ENCODE measurements at regions not wholly inside any gene's neighbourhood (a gene's known extent, or its start where the extent isn't known, plus 50 kb on each side); places are given as distances from the start of the nearest gene placed in this dataset.
"Not testable (repeated sequence)": the region's sequence is repeated elsewhere in the genome, so short reads cannot be mapped to it uniquely, and the experiment has no call there.

DNA sequence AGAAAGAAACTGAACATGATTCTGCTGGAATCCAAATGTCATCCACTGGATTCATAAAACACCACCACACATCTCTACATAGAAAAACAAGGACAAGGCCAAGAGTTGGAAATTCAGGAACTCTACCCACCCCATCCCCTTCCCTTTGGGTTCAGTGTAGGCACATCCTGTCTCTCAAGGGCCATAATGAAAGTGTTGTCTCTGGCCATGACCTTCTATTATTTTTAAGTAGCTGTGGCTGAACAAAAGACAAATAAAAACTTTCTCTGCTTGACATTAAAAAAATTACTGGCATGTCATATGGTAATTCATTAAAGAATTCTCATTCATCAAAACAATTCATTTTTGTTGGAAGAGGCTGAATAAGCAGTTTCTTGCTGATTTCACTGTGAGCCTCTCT, 54.9 kb upstream of the ZBTB18 start:
- no peak for DNase-seq (ENCODE audit: low read depth in 2 of 2)

DNA sequence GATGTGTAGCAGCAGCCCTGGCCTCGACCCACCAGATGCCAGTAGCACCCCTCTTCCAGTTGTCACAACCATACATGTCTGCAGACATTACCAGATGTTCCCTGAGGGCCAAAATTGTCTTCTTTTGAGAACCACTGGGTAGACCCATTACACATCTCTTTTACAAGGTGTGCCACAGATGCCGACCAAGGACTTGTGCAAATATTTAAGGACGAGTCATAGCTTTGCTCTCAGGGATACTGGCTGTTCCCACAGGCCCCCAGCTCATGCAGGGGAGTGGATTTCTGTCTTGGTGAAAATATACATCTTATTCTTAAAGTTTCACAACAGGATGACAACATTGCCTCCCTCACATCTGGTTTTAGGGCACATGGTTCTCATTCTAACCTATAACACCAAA, 59.4 kb upstream of the ZBTB18 start:
- DNase-seq (ENCODE audit: low read depth in 2 of 2): no peak

DNA sequence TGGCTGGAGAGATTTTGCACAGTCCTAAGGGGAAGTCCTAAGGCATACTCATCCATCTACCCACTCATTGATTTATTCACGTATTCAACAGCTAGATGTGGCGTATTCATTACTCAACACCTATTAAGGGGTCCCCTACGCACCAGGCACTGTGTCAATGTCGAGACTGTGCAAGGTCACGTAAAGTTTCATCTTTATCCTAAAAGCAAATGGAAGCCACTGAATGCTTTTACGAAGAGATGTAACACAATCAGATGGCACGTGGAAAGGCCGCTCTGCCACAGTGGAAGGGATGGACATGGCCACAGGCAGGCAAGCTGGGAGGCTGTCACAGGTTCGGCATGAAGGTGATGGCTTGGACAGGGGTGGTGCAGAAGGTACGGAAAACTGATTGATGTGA, 66.3 kb upstream of the ZBTB18 start:
- no peak for DNase-seq (ENCODE audit: low read depth in 2 of 2)

DNA sequence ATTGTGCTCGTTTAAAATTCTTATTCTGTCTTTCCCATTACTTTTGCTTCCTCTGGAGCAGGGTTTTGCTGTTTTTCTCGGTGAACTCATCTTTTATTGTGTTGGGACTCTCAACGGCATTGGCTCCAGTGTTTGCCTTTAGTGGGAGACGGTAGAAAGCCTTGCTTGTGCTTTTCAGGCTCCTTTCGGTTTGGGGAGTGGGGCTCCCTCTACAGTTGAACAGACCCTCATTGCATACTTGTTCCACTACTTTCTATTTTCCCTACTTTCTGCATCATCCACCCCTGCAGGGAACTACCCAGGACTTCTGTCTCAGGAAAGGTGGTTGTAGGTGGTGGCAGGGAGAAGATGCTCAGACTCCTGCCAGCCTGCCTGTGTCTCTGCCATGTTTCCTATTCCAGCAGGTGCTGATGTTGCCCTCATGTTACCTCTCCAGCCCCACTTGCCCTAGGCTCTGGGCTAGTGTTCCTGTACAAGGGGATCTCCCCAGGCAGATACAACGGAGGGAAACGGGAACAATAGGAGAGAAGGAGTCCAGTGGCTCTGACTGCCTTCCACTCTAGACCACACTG, 68.5 kb upstream of the ZBTB18 start:
- DNase-seq (ENCODE audit: low read depth in 2 of 2): no peak

DNA sequence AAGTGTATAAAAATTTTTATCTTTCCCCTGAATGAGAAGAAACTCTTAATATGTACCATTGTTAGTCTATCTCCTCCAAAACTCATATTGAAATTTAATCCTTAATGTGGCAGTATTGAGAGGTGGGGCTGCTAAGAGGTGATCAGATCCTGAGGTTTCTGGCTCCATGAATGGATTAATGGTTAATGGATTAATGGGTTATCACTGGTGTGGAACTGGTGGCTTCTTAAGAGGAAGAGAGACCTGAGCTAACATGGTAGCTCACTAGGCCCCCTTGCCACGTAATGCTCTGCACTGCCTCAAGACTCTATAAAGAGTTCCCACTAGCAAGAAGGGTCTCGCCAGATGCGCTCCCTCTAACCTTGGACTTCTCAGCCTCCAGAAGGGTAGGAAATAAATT, 70.6 kb upstream of the ZBTB18 start:
- no peak for DNase-seq (ENCODE audit: low read depth in 2 of 2)

DNA sequence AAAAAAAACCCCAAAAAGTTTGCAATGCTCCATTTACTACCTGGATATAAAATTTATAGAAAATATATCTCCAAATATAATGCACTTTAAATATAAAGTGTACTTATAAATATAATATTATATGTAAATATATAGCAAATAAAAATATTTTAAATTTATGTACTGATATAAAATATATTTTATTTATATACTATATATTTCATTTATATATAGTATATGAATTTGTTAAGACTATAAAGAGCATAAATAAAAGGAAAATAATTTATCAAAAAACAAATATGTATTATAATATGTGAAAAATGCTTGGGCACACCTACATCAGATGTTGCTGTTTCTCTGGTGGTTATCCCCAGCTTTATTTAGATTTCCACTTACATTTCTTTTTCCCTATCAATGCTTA, 71.0 kb upstream of the ZBTB18 start:
- DNase-seq (ENCODE audit: low read depth in 2 of 2): no peak

DNA sequence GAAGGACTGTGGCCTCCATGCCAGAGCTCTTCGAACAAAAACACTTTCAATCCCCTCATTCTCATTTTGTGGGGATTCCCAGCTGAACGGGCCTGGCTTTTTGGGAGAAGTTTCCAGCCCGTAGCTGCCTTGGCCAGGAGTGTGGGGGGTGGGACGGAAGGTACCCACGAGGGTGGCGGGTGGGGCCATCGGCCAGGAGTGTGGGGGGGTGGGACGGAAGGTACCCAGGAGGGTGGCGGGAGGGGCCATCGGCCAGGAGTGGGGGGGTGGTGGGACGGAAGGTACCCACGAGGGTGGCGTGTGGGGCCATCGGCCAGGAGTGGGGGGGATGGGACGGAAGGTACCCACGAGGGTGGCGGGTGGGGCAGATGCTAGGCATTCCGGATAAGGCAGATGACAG, 71.7 kb upstream of the ZBTB18 start:
- no peak for DNase-seq (ENCODE audit: low read depth in 2 of 2)

DNA sequence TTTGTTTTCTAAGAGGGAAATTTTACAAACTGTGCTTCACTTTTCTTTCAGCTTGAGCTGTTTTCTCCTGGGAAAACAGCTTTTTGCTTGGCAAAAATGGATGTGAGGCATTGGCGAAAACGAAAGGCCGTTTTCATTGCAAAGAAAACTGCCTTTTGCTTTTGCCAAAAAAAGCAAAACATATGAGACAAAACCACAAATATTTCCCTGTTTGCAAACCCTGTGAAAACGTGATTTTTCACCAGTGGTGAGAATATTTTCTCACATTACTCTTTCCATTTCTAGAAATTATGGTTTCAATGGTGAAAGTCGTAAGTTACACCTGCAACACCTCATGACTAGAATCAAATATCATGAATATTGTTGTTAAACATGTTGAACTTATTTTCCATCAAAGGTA, 74.0 kb upstream of the ZBTB18 start:
- no peak for DNase-seq (ENCODE audit: low read depth in 2 of 2)

DNA sequence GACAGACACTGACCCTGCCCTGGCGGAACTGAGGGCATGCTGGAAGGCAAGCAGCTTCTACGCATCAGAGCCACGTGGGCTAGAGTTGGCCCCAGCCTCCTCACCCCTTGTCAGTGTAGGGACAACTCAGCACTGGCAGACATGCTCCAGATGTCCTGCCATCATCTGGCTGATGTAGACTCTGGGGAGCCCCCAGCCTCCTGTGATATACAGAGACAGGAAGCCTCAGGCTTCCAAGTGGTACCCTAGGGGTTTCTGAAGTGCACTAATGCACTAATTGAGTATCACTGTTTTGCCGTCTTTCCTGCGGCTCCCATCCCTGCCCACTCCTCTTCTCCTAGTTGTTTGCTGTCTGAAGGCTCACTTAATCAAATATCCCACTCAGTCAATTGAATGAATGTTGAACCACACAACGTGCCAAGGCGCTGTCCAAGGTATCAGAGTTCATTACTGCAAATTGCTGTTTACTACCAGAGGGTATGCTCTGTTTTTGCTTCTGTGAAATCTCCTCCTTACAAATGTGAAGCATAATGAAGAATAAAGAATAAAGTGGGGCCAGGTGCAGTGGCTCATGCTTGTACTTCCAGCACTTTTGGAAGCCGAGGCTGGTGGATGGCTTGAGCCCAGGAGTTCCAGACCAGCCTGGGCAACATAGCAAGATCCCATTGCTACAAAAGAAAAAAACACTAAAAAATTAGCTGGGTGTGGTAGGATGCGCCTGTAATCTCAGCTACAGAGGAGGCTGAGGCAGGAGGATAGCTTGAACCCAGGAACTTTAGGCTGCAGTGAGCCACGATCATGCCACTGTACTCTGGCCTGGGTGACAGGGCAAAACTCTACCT, 76.4 kb upstream of the ZBTB18 start:
- no peak for DNase-seq (ENCODE audit: low read depth in 2 of 2)

DNA sequence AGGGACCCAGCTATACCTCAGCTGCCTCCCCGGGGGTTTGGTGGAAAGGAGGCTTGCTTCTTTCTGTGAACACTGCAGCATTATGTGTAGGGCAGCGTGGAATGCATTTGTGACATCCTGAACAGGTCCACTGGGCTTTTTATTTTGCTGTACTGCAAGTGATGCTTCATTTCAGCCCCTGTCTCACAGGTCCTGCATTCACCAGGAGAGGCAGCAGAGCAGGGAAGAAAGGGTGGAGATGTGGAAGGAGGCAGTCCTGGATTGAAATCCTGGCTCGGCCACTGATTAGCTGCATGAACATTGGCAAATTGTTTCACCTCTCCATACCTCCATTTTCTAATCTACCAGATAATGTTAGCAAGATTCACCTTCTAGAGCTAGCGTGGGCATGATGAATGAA, 77.9 kb upstream of the ZBTB18 start:
- no peak for DNase-seq (ENCODE audit: low read depth in 2 of 2)

DNA sequence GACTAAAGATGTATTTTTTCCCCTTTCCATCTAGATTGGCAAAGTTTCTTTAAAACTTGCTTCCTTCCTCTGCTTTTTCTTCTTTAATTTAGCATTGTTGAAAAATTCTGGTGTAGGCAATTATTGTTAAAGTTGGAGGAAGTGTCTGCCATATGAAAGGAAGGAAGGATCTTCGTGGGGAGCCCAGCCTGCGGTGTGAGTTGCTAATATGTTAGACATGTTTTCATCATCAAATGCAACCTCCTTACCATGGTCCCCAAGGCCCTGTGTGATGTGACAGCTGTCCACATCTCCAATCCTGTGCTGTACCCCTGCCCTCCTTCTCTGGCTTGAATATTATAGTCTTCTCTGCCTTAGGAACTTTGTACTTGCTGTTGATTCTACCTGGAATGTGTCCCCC, 81.0 kb upstream of the ZBTB18 start:
- DNase-seq (ENCODE audit: low read depth in 2 of 2): no peak

DNA sequence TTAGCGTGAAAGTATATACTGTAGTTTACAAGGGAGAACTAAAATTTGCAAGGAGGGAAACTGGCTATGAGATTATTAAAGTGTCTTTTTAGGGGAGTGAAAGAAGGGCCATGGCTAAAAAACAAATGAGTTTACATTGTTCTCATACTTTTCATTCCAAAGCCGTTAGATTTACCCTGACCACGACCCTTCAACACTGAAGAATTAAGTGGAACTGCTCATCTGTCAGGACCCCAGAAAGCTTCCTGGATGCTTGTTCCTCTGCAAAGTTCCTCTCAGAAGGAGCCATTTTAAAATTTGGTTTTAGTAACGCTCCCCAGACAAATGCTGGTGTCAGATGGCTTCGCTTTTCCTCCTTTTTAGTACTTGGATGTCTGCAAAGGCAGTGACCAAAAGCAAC, 82.7 kb upstream of the ZBTB18 start:
- DNase-seq (ENCODE audit: low read depth in 2 of 2): no peak

DNA sequence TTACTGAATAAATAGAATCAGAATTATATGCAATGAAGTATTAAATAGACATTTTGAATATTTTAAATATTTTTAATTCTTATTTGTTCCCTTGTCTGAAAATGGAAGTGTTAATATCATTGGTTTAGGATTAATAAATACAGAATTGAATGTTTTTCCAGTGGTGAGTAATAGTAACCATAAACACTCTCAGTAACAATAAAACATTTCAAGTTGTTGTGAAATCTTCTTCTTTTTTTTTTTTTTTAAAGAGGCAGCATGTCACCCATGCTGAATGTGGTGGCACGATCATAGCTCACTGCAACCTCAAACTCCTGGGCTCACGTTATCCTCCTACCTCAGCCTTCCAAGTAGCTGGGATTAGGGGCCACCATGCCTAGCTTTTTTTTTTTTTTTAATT, 86.2 kb upstream of the ZBTB18 start:
- no peak for DNase-seq (ENCODE audit: low read depth in 2 of 2)

DNA sequence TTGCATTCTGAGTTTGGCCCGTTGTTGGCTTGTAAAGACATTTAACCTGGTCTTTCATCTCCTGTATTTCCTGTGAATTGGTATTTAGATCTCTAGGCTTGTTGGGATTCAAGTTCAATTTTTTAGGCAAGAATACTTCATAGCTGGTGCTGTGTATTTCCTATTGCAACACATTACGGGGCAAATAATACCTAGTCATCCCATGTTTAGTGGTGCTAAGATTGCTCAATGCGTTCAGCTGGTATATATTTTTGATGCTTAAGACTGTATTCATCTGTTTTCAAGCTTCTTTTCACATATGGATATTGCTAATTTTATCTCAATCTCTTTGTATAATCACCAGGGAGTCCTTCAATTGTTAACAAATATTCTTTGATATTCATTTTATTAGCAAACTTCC, 87.5 kb upstream of the ZBTB18 start:
- DNase-seq (ENCODE audit: low read depth in 2 of 2): no peak

DNA sequence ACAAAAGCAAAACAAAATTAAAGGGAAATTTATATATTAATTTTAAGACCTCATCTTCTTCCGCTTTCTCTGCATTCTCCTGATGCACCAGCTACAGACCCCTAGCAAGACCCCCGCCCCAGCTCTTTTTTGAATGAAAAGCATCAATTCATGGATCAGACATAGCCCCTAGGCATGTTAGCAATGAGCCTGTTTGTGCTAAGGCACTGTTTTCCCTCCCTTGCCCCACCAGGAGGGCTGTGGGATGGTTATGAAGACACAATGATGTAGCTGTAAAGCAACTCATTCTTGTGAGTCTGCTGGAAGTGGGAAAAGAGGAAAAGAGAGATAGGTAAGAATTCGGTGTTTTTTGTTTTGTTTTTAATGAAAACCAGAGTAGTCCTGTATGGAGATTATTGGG, 88.5 kb upstream of the ZBTB18 start:
- no peak for DNase-seq (ENCODE audit: low read depth in 2 of 2)

DNA sequence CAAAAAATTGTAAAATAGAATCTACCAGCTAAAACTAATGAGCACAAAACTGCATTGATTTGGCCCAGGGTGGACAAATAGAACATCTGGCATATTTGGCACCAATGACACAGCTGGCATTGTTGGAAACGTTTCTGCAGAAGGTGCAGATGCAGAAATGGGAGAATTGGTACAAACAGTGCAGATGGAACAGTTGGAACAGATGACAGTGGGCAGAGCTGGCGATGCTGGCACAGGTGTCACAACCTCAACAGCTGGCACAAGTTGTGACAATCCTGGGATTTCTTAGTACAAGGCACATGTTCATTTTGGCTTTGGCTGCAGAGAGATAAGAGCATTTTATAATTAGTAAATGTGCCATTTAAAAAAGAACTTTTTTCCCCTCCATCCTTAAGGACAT, 91.1 kb upstream of the ZBTB18 start:
- DNase-seq (ENCODE audit: low read depth in 2 of 2): no peak

DNA sequence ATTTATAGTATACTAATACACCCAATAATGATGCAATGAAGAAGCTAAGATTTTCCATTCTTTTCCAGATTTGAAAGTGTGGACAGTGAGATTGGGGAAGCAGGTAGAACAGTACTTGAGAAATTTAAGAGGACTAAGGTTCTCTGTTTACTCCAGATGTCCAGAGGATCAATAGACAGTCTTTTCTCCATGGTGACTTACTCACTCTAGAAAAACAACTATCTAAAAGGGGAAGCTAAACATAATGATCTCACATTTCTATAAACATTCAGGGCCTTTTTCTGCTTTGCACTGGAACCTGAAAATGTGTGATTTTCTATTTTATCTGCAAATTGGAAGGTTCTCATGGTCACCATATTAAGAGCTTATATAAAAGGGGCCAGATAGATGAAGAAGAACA, 93.9 kb upstream of the ZBTB18 start:
- DNase-seq (ENCODE audit: low read depth in 2 of 2): no peak

DNA sequence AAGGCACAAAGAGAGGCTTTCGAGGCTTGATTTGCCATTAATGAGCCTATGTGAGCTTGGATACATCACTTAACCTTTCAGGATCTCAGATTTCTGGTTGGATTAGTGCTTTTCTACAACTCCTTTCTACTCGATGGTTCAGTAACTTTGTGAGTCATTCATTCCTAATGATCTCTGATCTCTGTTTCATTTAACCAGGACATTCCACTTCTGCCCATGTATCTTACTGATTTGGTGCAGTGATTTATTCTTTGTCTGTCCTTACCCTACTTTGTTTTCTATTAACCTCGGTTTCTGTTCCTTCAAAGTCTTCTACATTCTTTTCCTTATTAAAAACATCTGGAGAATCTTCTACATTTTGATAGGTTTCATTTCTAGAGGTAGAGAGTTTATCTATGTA, 94.6 kb upstream of the ZBTB18 start:
- no peak for DNase-seq (ENCODE audit: low read depth in 2 of 2)

DNA sequence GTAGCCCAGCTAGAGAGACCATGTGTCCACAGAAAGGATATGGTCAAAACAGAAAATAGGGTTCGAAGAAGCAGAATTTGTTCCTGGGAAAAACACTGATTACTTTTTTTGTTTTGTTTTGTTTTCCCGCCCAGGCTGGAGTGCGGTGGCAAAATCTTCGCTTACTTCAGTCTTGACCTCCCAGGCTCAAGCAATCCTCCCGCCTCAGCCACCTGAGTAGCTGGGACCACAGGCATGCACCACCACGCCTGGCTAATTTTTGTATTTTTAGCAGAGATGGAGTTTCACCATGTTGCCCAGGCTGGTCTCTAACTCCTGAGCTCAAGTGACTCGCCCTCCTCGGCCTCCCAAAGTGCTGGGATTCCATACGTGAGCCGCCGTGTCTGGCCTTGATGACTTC, 99.9 kb upstream of the ZBTB18 start:
- DNase-seq (ENCODE audit: low read depth in 2 of 2): not testable (repeated sequence)

DNA sequence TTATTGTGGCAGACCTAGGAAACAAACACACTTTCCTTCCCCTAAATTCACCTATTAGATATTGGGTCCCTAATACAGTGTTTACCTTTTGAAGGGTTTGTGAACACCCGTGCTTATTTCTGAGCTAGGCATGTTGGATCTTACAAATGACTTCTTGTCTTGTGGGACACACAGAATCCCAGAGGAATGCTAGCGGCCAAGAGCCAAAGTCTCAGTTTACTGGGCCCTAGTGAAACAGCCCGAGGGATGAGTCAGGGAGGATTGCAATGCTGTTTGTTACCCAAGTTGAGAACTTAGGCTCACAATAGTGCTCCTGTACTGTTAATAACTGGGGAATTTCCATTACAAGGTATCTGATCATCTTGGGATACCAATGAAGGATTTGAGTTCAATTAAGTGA, 100.1 kb upstream of the AKT3 start:
- no peak for DNase-seq (ENCODE audit: low read depth in 2 of 2)

DNA sequence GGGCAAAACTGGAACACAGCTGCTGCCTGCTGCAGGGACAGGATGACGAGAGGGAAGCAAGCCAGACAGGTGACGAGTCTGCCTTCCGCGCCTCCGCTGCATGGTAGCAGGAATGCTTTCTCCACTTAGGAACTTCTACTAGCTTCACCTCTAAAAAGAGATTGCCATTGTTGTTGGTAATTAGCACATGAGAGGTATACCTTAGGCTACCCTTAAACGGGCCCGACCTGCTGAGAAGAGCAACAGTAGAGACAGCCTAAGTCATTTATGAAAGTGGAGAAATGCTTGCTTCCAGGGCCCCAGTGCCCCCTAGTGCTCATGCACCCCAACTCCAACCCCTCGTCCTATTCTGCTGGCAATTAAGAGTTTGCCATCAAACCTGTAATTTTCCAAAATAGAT, 96.9 kb upstream of the AKT3 start:
- peak; percentile 8 to 9 for DNase-seq (ENCODE audit: low read depth in 2 of 2)

DNA sequence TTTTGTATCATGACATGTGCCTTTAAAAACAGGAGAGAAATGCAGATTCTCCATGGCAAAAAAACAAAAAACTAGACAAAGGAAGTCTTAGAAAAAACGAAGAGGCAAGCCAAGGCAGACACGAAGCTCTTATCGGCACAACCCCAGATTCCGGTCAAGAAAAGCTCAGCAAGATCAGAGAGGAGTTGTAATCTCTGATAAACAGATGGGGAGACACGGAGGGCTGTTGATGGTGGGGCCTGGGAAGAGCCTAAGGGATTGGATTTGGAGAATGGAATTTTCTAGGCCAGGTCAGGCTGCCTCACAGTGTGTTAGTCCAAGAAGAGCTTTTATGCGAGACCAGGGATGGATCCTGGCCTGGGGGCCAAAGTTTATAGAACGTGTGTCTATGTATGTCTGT, 96.2 kb upstream of the AKT3 start:
- no peak for DNase-seq (ENCODE audit: low read depth in 2 of 2)

DNA sequence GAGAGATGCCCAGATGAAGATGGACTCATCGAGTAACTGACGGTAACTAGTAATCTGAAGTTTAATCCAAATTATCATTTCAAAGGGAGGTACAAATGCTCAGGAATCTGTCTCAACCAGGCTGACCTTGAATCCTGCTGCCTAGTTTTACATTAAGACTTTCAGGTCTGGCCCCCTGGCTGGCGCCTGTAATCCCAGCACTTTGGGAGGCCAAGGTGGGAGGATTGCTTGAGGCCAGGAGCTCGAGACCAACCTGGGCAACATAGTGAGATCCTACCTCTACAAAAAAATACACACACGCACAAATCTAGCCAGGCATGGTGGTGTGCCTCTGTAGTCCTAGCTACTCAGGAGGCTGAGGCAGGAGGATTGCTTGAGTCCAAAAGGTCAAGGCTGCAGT, 95.7 kb upstream of the AKT3 start:
- no peak for DNase-seq (ENCODE audit: low read depth in 2 of 2)

All from stimulated activated CD4-positive, alpha-beta T cell treated with anti-CD3 and anti-CD28 coated beads, Interleukin-4, amount 100 ng/mL, for 48 hours (primary cell).